NCI-H446 treated with DMSO at 0.1 percent for 48 hours (cell line): ENCODE measurements at regions not wholly inside any gene's neighbourhood (a gene's known extent, or its start where the extent isn't known, plus 50 kb on each side); places are given as distances from the start of the nearest gene placed in this dataset.

Experiments
- DNase-seq: peaks from one replicate; lab custom pipeline; 2025; lab: John Stamatoyannopoulos, UW

- DNase-seq, result no peak
Measured at GRCh38 chr7:94054130-94054529, 50.0 kb upstream of the BET1 start.

GRCh38 chr7:94055963-94056362, 51.8 kb upstream of the BET1 start:
- DNase-seq, result no peak

GRCh38 chr7:94056796-94057207, 52.6 kb upstream of the BET1 start:
- no peak for DNase-seq

DNA sequence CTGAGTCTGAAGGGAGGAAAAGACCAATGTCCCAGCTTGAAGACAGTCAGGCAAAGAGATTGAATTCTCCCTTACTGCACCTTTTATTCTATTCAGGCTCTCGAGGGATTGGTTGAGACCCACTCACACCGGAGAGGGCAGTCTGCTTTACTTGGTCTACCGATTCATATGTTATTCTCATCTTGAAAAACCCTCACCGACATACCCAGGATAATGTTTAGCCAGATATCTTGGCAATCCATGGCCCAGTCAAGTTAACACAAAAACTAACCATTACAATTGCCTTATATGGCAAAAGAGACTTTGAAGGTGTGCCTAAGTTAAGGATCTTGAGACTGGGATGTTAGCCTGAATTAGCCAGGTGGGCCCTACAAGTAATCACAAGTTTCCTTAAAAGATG, 53.8 kb upstream of the BET1 start:
- no peak for DNase-seq

DNA sequence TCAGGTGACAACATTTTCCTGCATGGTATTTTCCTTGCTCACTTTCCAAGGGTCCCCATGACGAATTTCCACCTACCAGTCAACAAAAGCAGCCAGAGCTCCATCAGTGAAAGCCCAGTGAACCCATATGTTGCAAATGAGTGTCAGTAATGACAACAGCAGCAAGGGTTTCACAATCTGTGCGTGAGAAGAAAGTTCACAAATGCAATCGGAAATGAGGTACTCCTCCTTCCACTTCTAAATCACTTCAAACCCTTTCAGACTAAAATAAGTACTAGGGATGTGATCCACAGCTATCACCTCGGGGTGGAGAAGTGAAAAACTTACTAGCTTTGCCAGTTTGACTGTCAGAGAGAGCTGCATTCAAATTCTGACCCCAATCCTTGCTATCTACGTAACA, 55.6 kb upstream of the BET1 start:
- DNase-seq, result no peak

GRCh38 chr7:94060752-94061151, 56.6 kb upstream of the BET1 start:
- DNase-seq, result no peak

- no peak for DNase-seq
Measured at GRCh38 chr7:94061326-94061725, 57.2 kb upstream of the BET1 start.

DNA sequence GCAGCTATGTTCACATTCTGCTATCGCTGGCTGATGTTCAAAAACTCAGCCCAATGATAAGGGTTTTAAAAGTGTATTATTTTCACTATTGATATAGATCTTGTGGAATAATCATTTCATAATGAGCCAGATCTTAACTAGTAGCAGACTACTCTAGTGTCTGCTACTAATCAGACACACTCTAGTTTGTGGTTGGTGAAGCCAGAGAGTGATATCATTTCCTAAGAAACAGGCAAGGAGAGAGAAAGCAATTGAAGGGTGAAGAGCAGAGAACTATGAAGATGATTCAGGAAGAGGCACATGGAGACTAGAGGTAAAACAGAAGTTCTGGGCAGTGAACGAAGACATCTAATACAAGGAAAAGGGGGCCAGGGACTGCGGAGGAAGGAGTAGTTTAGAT, 58.2 kb upstream of the BET1 start:
- DNase-seq, result no peak

- no peak for DNase-seq
Measured at GRCh38 chr7:94064541-94065191, 60.5 kb upstream of the BET1 start.

- no peak for DNase-seq
Measured at GRCh38 chr7:94067047-94067446, 62.9 kb upstream of the BET1 start.

GRCh38 chr7:94067506-94067905, 63.4 kb upstream of the BET1 start:
- DNase-seq, result no peak

- no peak for DNase-seq
Measured at GRCh38 chr7:94069162-94069739, 65.1 kb upstream of the BET1 start.

DNA sequence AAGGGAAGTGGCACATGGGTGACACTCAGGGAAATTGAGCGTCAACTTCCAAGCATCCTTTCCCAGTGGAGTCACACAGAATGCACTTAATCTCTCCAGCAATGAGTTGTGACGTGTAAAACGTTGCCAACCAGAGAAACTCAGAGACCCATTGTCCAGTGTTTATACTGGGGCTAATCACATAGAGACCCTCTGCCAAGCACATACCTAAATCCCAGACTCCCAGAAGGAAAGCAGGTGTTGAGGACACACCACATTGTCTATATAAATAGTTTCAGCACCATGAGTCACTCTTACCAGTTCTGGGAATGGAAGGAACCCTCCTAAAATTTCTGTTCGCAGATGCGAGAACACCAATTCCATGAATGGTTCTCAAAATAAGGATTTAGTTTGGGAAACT, 76.4 kb upstream of the BET1 start:
- no peak for DNase-seq

DNA sequence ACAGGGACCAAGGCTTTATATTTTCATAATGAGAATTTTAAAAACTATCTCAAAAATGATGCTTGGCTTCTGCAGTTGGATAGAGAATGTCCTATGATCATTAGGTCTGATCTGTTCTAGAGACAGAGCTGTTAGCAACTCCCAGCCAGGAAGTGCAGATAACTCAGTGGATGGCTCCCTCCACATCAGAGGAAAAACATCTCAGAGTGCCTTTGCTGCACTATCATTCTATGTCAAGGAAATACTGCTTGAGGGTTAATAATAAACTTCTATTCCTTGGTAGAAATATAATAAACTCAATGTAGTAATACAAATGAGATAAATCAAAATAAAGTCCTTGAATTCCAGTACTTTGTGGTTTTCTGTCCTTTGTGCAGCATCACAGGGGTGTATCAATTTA, 78.0 kb upstream of the BET1 start:
- DNase-seq, result no peak

GRCh38 chr7:94087664-94088352, 83.7 kb upstream of the BET1 start:
- peak; percentile 1 for DNase-seq

DNA sequence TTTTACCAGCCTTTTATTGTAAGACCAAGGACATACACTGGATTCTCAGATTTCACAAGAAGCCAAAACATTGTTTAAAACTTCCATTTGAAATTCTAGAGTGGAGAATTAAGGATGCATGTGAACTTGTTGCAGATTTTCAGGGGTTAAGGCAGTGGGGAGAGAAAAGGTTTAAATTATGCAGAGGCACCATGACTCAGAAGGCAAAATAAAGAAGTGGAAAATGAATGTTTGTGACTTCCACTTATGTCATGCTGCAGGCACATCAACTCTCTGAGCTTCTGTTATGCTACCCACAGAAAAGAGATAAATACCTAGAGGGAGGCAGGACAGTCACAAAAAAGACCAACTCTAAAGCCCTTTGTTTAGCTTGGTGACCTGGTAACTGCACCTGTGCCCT, 84.4 kb upstream of the BET1 start:
- DNase-seq, result no peak

- DNase-seq, result no peak
Measured at GRCh38 chr7:94089806-94090205, 85.7 kb upstream of the BET1 start.

DNA sequence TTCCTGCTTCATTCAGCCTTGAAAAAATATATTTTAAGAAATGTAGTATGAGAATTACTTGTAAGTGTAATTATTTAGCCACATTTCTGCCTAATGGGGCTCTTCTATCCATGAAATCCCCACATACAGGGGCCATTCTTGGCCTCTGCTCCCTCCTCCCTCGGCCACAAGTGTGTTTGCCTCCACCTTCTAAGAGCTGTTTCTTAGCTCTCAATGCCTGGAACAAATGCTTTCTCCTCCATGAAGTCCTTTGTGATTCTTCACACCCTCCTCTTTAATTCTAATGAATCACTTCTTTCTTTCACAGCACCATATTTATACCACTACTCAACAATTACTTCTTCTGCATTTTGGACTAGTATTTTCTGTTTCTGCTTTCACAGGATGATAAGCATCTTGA, 88.8 kb upstream of the BET1 start:
- no peak for DNase-seq

DNA sequence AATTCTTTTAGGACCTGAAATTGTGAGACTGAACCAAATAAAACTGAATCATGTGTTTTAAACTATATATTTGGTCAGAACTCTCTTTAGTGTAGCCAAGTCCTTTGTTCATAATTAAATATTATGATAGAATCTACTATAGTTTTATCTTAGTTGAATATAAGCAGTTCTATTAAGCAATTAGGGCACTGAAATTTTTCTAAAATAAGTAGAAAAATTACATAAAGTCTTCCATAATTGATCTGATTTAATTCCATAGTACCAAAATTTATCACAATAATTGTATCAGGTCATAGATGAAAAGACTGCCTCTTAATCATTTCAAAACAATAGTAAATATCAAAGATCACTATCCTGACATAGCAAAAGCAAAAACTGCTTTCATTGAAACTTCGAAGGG, 90.1 kb upstream of the BET1 start:
- no peak for DNase-seq

DNA sequence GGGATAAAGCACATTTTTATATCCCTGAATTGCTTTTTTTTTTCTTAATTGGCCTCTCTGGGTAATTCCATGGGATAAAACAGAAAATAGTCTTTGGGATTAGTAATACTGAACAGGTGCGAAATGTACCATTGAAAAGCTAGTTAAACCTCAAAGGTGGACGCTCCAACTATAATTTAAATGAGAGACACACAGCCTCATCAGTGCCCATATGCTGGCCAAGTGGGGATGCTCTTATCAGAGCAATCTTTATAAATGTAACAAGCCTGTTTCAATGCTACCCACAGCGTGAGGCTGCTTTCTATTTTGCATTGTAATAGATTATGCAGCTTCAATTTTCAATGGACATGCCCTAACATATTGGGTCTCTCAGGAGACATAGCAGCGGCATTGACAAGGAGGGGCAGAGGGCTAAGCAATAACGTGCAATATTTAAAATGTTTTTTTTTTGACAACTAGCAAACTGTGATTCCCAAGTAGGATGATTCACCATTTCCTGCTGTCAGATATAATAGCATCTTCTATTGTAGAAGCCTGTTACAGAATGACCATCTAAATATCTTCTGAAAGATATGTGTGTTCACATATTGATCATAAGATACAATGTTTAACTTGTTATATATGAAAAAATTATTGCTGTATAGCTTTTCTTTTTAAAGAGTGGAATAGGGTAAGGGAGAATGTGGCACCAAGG, 91.3 kb upstream of the BET1 start:
- DNase-seq, result no peak

DNA sequence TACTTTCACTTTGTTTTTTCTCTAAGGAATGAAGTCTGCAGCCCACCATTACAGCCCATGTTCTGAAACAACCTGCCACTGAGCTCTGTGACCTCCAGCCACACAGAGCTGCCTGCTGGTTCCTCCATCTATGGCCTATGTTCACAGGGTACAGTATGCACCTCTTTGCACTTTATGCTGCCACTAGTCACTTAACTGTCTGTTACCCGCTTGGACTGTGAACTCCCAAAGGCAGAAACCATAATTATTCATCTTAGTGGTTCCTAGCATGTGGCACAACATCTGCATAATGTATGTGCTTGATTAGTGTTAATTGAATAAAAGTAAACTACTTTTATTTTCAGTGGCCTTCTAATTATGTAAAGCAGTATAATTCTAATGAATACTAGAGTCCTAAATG, 95.5 kb upstream of the BET1 start:
- DNase-seq, result no peak

GRCh38 chr7:94100723-94101345, 96.7 kb upstream of the BET1 start:
- DNase-seq, result no peak

DNA sequence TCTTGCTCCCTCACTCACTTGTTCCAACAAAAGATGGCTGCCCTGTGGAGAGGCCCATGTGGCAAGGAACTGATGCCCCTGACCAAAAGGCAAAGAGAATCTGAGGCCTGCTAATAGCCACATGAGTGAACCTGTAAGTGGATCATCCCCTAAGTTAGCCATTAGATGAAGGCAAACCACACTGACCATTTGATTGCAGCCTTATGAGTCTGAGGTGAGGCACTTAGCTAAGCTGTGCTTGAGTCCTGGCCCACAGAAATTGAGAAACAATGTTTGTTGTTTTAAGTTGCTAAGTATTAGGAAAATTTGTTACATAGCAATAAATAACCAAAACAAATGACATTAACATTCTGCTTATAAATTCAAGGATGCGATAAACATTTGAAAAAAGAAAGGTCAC, 100.1 kb upstream of the BET1 start:
- no peak for DNase-seq
